GM12892 (cell line): ENCODE measurements at regions not wholly inside any gene's neighbourhood (a gene's known extent, or its start where the extent isn't known, plus 50 kb on each side); places are given as distances from the start of the nearest gene placed in this dataset.

Experiments
- POLR2A ChIP-seq: IDR thresholded peaks from 2 replicates; pipeline ENCODE4 v1.6.1; 2011; ENCODE audit warnings: low read depth, low read length, control low read depth
- POLR2AphosphoS5 ChIP-seq: IDR thresholded peaks from 2 replicates; pipeline ENCODE4 v1.6.1; 2011; ENCODE audit warnings: low read depth, low read length, control low read depth

DNA sequence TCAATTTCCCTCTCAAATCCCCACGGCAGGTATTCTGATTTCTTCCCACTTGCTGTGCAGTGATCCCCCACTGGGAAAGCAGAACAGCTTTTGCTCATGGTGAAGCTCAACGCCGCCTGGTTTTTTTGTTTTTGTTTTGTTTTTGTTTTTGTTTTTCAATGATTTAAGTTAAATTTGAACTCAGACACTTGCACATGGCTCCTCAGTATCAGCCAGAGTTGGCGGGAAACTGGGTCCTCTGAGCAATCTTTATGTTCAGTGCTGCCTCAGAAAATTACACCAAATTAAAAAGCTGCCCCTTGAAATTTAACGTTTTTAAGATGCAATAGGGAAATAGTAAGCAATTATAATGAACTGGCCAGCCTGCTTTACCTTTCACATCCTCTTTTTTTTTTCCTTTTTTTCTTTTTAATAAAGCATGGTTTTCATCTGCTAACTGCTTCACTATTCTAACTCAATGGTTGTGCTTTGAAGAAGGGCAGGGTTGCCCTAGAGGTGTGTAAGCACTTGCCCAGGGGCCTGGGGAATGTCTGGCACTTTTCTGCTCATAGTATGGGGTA lies 277.0 kb upstream of the HNRNPA3 start:
- no peak for TF ChIP-seq POLR2A
- TF ChIP-seq POLR2AphosphoS5: no peak
